ENCODE measurements at regions not wholly inside any gene's neighbourhood (a gene's known extent, or its start where the extent isn't known, plus 50 kb on each side); places are given as distances from the start of the nearest gene placed in this dataset.

DNA sequence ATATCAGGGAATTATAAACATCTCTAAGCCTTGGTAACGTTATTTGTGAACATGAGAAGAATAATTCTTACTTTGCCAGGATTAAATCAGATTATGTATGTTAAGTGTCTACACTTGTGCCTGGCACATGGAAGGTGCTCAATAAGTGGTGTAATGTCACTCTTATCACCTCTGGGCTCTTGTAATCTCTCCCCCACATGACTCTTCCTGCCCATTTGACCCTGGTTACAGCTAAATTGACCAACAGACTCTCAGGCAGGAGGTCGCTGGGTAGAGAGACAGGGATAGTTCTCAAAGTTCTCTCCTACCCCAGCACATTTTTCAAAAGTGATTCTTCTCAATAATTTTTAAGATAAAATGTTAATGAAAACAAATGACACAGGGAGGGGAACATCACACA, 137.8 kb upstream of the FRMD6 start (continued):
- TF ChIP-seq TAF1 (IDR thresholded peaks at IDR 0.05; ENCODE audit: borderline replicate concordance, low read depth, low read length) (no peak), ZBTB33 (IDR thresholded peaks at IDR 0.05; ENCODE audit: borderline replicate concordance, low read depth) (no peak), NFIC (IDR thresholded peaks at IDR 0.05; ENCODE audit: borderline replicate concordance) (no peak), FOXJ3 (CRISPR knock-in tag; IDR thresholded peaks at IDR 0.05) (no peak)

GRCh38 chr14:51515611-51516010, 136.1 kb upstream of the FRMD6 start:
- H3K4me2 ChIP-seq, result no peak overlapping the region
- 95% methylated on average over 3 of the region's 3 CpGs for WGBS (ENCODE audit: low lambda C conversion rate)
- H2AFZ ChIP-seq (ENCODE audit: low read depth), result no peak overlapping the region
- no peaks in the 10 kb centered on the region for H3K79me2 ChIP-seq (ENCODE audit: insufficient read depth)
- no peaks in the 10 kb centered on the region for H3K36me3 ChIP-seq (replicated peaks in 1 of 2; ENCODE audit: control insufficient read depth in 1 of 2, insufficient read depth in 2 of 2, low read length in 1 of 2)
- no peaks in the 10 kb centered on the region for H3K9me2 ChIP-seq
- H3K9me3 ChIP-seq, result no peaks in the 10 kb centered on the region
- ChIA-PET CTCF (interaction anchor here (1.2 to 1.6 kb wide), 2 partner anchors 14 to 121 kb away, joined by 3 to 6 read pairs; no protein-coding TSS in a partner anchor), POLR2A (no interaction called here)
- no peak overlapping the region for H3K27ac ChIP-seq (ENCODE audit: low read depth in 2 of 2, low read length in 1 of 2)
- no peaks in the 10 kb centered on the region for H3K27me3 ChIP-seq (ENCODE audit: insufficient read depth)
- DNase-seq, result no peak
- peaks cover 4 to 7% of the 10 kb centered on the region in 2 experiments; a peak in 3 of 4 replicates for H3K4me1 ChIP-seq (ENCODE audit: control insufficient read depth in 1 of 2, insufficient read depth in 2 of 2, low read depth in 1 of 2, low read length in 1 of 2)
- H3F3A ChIP-seq (replicated peaks; ENCODE audit: insufficient read depth), result peaks cover 3% of the 10 kb centered on the region
- no peak overlapping the region for H3K4me3 ChIP-seq (ENCODE audit: low read depth in 2 of 2, low read length in 1 of 2)
- no peak overlapping the region for H3K9ac ChIP-seq
- TF ChIP-seq EP300 (IDR thresholded peaks at IDR 0.05; ENCODE audit: borderline replicate concordance in 1 of 2, low read depth in 1 of 2, low read length in 1 of 2), result no peak
- no peak for TF ChIP-seq TAF1 (IDR thresholded peaks at IDR 0.05; ENCODE audit: borderline replicate concordance, low read depth, low read length)
- TF ChIP-seq, protein P1, sequence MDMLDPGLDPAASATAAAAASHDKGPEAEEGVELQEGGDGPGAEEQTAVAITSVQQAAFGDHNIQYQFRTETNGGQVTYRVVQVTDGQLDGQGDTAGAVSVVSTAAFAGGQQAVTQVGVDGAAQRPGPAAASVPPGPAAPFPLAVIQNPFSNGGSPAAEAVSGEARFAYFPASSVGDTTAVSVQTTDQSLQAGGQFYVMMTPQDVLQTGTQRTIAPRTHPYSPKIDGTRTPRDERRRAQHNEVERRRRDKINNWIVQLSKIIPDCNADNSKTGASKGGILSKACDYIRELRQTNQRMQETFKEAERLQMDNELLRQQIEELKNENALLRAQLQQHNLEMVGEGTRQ (IDR thresholded peaks at IDR 0.05; ENCODE audit: borderline replicate concordance, low read depth, low read length), result no peak
- TF ChIP-seq RAD21 (IDR thresholded peaks at IDR 0.05; ENCODE audit: low read length), result no peak
- no peak for TF ChIP-seq NFIC (IDR thresholded peaks at IDR 0.05; ENCODE audit: borderline replicate concordance)
- TF ChIP-seq, protein P2, sequence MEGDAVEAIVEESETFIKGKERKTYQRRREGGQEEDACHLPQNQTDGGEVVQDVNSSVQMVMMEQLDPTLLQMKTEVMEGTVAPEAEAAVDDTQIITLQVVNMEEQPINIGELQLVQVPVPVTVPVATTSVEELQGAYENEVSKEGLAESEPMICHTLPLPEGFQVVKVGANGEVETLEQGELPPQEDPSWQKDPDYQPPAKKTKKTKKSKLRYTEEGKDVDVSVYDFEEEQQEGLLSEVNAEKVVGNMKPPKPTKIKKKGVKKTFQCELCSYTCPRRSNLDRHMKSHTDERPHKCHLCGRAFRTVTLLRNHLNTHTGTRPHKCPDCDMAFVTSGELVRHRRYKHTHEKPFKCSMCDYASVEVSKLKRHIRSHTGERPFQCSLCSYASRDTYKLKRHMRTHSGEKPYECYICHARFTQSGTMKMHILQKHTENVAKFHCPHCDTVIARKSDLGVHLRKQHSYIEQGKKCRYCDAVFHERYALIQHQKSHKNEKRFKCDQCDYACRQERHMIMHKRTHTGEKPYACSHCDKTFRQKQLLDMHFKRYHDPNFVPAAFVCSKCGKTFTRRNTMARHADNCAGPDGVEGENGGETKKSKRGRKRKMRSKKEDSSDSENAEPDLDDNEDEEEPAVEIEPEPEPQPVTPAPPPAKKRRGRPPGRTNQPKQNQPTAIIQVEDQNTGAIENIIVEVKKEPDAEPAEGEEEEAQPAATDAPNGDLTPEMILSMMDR (IDR thresholded peaks at IDR 0.05), result no peak
- no peak for TF ChIP-seq MXI1 (IDR thresholded peaks at IDR 0.05; ENCODE audit: low read depth, low read length)
- TF ChIP-seq POLR2AphosphoS5 (IDR thresholded peaks at IDR 0.05; ENCODE audit: low read depth, low read length), result no peak
- TF ChIP-seq CHD2 (IDR thresholded peaks at IDR 0.05; ENCODE audit: low read length, partially characterized antibody), result no peak
- TF ChIP-seq, protein P3, sequence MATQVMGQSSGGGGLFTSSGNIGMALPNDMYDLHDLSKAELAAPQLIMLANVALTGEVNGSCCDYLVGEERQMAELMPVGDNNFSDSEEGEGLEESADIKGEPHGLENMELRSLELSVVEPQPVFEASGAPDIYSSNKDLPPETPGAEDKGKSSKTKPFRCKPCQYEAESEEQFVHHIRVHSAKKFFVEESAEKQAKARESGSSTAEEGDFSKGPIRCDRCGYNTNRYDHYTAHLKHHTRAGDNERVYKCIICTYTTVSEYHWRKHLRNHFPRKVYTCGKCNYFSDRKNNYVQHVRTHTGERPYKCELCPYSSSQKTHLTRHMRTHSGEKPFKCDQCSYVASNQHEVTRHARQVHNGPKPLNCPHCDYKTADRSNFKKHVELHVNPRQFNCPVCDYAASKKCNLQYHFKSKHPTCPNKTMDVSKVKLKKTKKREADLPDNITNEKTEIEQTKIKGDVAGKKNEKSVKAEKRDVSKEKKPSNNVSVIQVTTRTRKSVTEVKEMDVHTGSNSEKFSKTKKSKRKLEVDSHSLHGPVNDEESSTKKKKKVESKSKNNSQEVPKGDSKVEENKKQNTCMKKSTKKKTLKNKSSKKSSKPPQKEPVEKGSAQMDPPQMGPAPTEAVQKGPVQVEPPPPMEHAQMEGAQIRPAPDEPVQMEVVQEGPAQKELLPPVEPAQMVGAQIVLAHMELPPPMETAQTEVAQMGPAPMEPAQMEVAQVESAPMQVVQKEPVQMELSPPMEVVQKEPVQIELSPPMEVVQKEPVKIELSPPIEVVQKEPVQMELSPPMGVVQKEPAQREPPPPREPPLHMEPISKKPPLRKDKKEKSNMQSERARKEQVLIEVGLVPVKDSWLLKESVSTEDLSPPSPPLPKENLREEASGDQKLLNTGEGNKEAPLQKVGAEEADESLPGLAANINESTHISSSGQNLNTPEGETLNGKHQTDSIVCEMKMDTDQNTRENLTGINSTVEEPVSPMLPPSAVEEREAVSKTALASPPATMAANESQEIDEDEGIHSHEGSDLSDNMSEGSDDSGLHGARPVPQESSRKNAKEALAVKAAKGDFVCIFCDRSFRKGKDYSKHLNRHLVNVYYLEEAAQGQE (IDR thresholded peaks at IDR 0.05; ENCODE audit: low read depth, low read length), result no peak
- TF ChIP-seq GABPA (IDR thresholded peaks at IDR 0.05; ENCODE audit: low read depth), result no peak
- no peak for TF ChIP-seq FOXJ3 (CRISPR knock-in tag; IDR thresholded peaks at IDR 0.05)
- TF ChIP-seq JUND (IDR thresholded peaks at IDR 0.05), result no peak
- TF ChIP-seq FOXM1 (IDR thresholded peaks at IDR 0.05; ENCODE audit: low read depth), result no peak
- H4K20me1 ChIP-seq (ENCODE audit: insufficient read depth), result no peaks in the 10 kb centered on the region

All from SK-N-SH (cell line).